Natural killer cell (primary cell): ENCODE measurements at regions not wholly inside any gene's neighbourhood (a gene's known extent, or its start where the extent isn't known, plus 50 kb on each side); places are given as distances from the start of the nearest gene placed in this dataset.

Experiments used
- ATAC-seq, 3 donors: fragments of 150-1000 bp in 2 of 3; fragments of 200-7000 bp in 1 of 3; cut with Tn5 transposase; 1 replicate in 1 of 3; 2 replicates in 2 of 3; pipeline ENCODE4 v1.10.0; 2021; ENCODE audit warnings: mild to moderate bottlenecking in 2 of 3, moderate library complexity in 2 of 3
- DNase-seq, 2 donors: peaks; one replicate each; pipeline versions ENCODE4 v3.0.0 to v3.0.0-alpha.2; 2013 to 2021; ENCODE audit warnings: mixed read lengths in 1 of 2
- H3K27ac ChIP-seq: one replicate; pipeline ENCODE4 v1.5.1; 2013; ENCODE audit warnings: mild to moderate bottlenecking, low read length
- H3K27me3 ChIP-seq: one replicate; pipeline ENCODE4 v1.6.1; 2013; ENCODE audit warnings: low read length; ENCODE audit not compliant: control insufficient read depth, insufficient read depth
- H3K36me3 ChIP-seq: one replicate; pipeline ENCODE4 v1.6.1; 2013; ENCODE audit warnings: low read length; ENCODE audit not compliant: control insufficient read depth, insufficient read depth
- H3K4me1 ChIP-seq: one replicate; pipeline ENCODE4 v1.6.1; 2013; ENCODE audit warnings: low read length; ENCODE audit not compliant: control insufficient read depth, insufficient read depth
- H3K4me3 ChIP-seq: one replicate; pipeline ENCODE4 v1.5.1; 2013; ENCODE audit warnings: low read length
- H3K9me3 ChIP-seq: one replicate; pipeline ENCODE4 v1.6.1; 2013; ENCODE audit warnings: low read length; ENCODE audit not compliant: control insufficient read depth, insufficient read depth
- H3K27ac Mint-ChIP-seq, 2 donors: one replicate each; pipeline ENCODE4 v1.8.0; 2022; ENCODE audit warnings: mild to moderate bottlenecking in 2 of 2, mixed read lengths in 2 of 2, moderate library complexity in 1 of 2
- H3K27me3 Mint-ChIP-seq, 2 donors: one replicate each; pipeline ENCODE4 v1.8.0; 2022; ENCODE audit warnings: low read depth in 2 of 2, mixed read lengths in 2 of 2
- H3K36me3 Mint-ChIP-seq: one replicate; pipeline ENCODE4 v1.8.0; 2022; ENCODE audit warnings: mixed read lengths
- H3K4me1 Mint-ChIP-seq, 2 donors: one replicate each; pipeline ENCODE4 v1.8.0; 2022; ENCODE audit warnings: mixed read lengths in 2 of 2
- H3K4me3 Mint-ChIP-seq: one replicate; pipeline ENCODE4 v1.8.0; 2022; ENCODE audit warnings: mild to moderate bottlenecking, moderate library complexity, mixed read lengths
- H3K9me3 Mint-ChIP-seq, 2 donors: one replicate each; pipeline ENCODE4 v1.8.0; 2022; ENCODE audit warnings: mixed read lengths in 2 of 2
- CTCF ChIP-seq: fragments of 200-600 bp; IDR thresholded peaks from one replicate; pipeline ENCODE4 v1.8.0; 2022; ENCODE audit warnings: antibody characterized with exemption
- WGBS: methylation state at CpG from one replicate; pipeline ENCODE4 v1.1.7; 2013; ENCODE audit warnings: missing lambda C conversion rate; ENCODE audit not compliant: insufficient coverage; 5-methylcytosine and 5-hydroxymethylcytosine counted together
- intact Hi-C: fragments of 100-400 bp; cut with micrococcal nuclease; formaldehyde crosslinking; loops from one replicate; pipeline ENCODE4 v1.14.2; 2022

- intact Hi-C loops: no loop called here
These were observed 560.1 kb upstream of the TBX3 start for GRCh38 chr12:115243933-115244628.

GRCh38 chr12:115240251-115240650 lies 556.3 kb upstream of the TBX3 start:
- no peak overlapping the region for H3K27ac Mint-ChIP-seq
- ATAC-seq: no peak

More at GRCh38 chr12:115243933-115244628, 560.1 kb upstream of the TBX3 start:
- Mint-ChIP-seq H3K9me3 (peaks cover 6 to 8% of the 10 kb centered on the region in 2 donors), H3K27me3 (no peaks in the 10 kb centered on the region), H3K4me3 (no peak overlapping the region), H3K4me1 (no peaks in the 10 kb centered on the region), H3K36me3 (no peaks in the 10 kb centered on the region), H3K27ac (no peak overlapping the region)
- Histone ChIP-seq H3K27me3 (no peaks in the 10 kb centered on the region), H3K4me3 (no peak overlapping the region), H3K27ac (no peak overlapping the region), H3K4me1 (no peaks in the 10 kb centered on the region), H3K9me3 (no peaks in the 10 kb centered on the region), H3K36me3 (no peaks in the 10 kb centered on the region)
- DNase-seq (no peak), ATAC-seq (no peak)
- 81% methylated on average over 5 of the region's 5 CpGs for WGBS
- TF ChIP-seq CTCF: no peak

GRCh38 chr12:115235880-115236279 lies 551.9 kb upstream of the TBX3 start:
- no peak overlapping the region for H3K27ac Mint-ChIP-seq
- no peaks in the 10 kb centered on the region for H3K36me3 Mint-ChIP-seq
- Histone ChIP-seq H3K9me3 (no peaks in the 10 kb centered on the region), H3K36me3 (no peaks in the 10 kb centered on the region), H3K27me3 (no peaks in the 10 kb centered on the region), H3K27ac (no peak overlapping the region), H3K4me3 (no peak overlapping the region), H3K4me1 (no peaks in the 10 kb centered on the region)
- intact Hi-C loops: no loop called here
- no peak for TF ChIP-seq CTCF
- ATAC-seq (no peak), DNase-seq (no peak)
- peaks cover 8 to 11% of the 10 kb centered on the region in 2 donors for H3K9me3 Mint-ChIP-seq
- no CpG with 5 or more reads among the region's 1 CpG for WGBS
- H3K27me3 Mint-ChIP-seq: no peaks in the 10 kb centered on the region
- H3K4me3 Mint-ChIP-seq: no peak overlapping the region
- H3K4me1 Mint-ChIP-seq: no peaks in the 10 kb centered on the region

More at GRCh38 chr12:115240251-115240650, 556.3 kb upstream of the TBX3 start:
- H3K4me1 Mint-ChIP-seq: no peaks in the 10 kb centered on the region
- WGBS: 75% methylated on average over 1 of the region's 1 CpG
- intact Hi-C loops: no loop called here
- Histone ChIP-seq H3K27me3 (no peaks in the 10 kb centered on the region), H3K9me3 (no peaks in the 10 kb centered on the region), H3K27ac (no peak overlapping the region), H3K36me3 (no peaks in the 10 kb centered on the region), H3K4me3 (no peak overlapping the region), H3K4me1 (no peaks in the 10 kb centered on the region)
- no peak for TF ChIP-seq CTCF
- DNase-seq: no peak
- no peaks in the 10 kb centered on the region for H3K36me3 Mint-ChIP-seq
- peaks cover 10 to 13% of the 10 kb centered on the region in 2 donors for H3K9me3 Mint-ChIP-seq
- no peaks in the 10 kb centered on the region for H3K27me3 Mint-ChIP-seq
- H3K4me3 Mint-ChIP-seq: no peak overlapping the region
